ENCODE measurements at regions not wholly inside any gene's neighbourhood (a gene's known extent, or its start where the extent isn't known, plus 50 kb on each side); places are given as distances from the start of the nearest gene placed in this dataset.

GRCh38 chr4:42339935-42340406 lies 57.3 kb upstream of the SHISA3 start:
- TF ChIP-seq, protein P1, sequence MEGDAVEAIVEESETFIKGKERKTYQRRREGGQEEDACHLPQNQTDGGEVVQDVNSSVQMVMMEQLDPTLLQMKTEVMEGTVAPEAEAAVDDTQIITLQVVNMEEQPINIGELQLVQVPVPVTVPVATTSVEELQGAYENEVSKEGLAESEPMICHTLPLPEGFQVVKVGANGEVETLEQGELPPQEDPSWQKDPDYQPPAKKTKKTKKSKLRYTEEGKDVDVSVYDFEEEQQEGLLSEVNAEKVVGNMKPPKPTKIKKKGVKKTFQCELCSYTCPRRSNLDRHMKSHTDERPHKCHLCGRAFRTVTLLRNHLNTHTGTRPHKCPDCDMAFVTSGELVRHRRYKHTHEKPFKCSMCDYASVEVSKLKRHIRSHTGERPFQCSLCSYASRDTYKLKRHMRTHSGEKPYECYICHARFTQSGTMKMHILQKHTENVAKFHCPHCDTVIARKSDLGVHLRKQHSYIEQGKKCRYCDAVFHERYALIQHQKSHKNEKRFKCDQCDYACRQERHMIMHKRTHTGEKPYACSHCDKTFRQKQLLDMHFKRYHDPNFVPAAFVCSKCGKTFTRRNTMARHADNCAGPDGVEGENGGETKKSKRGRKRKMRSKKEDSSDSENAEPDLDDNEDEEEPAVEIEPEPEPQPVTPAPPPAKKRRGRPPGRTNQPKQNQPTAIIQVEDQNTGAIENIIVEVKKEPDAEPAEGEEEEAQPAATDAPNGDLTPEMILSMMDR (IDR thresholded peaks at IDR 0.05; ENCODE audit: extremely low read depth, insufficient read depth, missing control alignments): no peak
- DNase-seq (ENCODE audit: low spot score): no peak
- in situ Hi-C loops (cut with MboI; ENCODE audit: low pct_unique_long_range_greater_than_20kb, low sequenced_read_pairs, unreplicated experiment): no loop called here

- TF ChIP-seq, protein P1 (IDR thresholded peaks at IDR 0.05; ENCODE audit: extremely low read depth, insufficient read depth, missing control alignments): no peak
- in situ Hi-C loops (cut with MboI; ENCODE audit: low pct_unique_long_range_greater_than_20kb, low sequenced_read_pairs, unreplicated experiment): no loop called here
- no peak for DNase-seq (ENCODE audit: low spot score)
These were observed 55.7 kb upstream of the SHISA3 start for GRCh38 chr4:42341518-42342026.

DNA sequence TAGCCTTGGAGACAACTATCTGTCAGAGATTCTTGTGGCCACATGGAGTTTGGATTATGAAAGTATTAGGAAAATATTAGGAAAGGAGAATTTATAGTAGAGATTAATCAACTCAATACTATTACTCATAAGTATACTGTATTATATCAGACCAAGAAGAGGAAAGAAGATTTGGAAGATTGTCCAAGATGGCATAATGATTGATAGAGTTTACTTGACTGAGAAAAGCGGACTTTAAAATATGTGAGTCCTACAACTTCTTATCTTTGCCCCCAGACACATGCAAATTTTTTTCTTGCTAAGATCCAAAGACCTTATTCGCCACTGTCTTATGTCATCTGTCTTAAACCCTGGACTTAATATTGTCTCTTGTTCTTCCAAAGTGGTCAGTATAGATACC lies 54.8 kb upstream of the SHISA3 start:
- in situ Hi-C loops (cut with MboI; ENCODE audit: low pct_unique_long_range_greater_than_20kb, low sequenced_read_pairs, unreplicated experiment): no loop called here
- TF ChIP-seq, protein P1 (IDR thresholded peaks at IDR 0.05; ENCODE audit: extremely low read depth, insufficient read depth, missing control alignments): no peak
- DNase-seq (ENCODE audit: low spot score): no peak

GRCh38 chr4:42344309-42344708 lies 53.0 kb upstream of the SHISA3 start:
- in situ Hi-C loops (cut with MboI; ENCODE audit: low pct_unique_long_range_greater_than_20kb, low sequenced_read_pairs, unreplicated experiment): no loop called here
- DNase-seq (ENCODE audit: low spot score): peak; percentile 39
- TF ChIP-seq, protein P1 (IDR thresholded peaks at IDR 0.05; ENCODE audit: extremely low read depth, insufficient read depth, missing control alignments): no peak

GRCh38 chr4:42344749-42345148 lies 52.5 kb upstream of the SHISA3 start:
- DNase-seq (ENCODE audit: low spot score): no peak
- TF ChIP-seq, protein P1 (IDR thresholded peaks at IDR 0.05; ENCODE audit: extremely low read depth, insufficient read depth, missing control alignments): no peak
- in situ Hi-C loops (cut with MboI; ENCODE audit: low pct_unique_long_range_greater_than_20kb, low sequenced_read_pairs, unreplicated experiment): no loop called here

- TF ChIP-seq, protein P1 (IDR thresholded peaks at IDR 0.05; ENCODE audit: extremely low read depth, insufficient read depth, missing control alignments): no peak
- no peak for DNase-seq (ENCODE audit: low spot score)
- in situ Hi-C loops (cut with MboI; ENCODE audit: low pct_unique_long_range_greater_than_20kb, low sequenced_read_pairs, unreplicated experiment): no loop called here
These were observed 51.2 kb upstream of the SHISA3 start for GRCh38 chr4:42345962-42346544.

All from GM13977 (cell line).